K562 (cell line): ENCODE measurements at regions not wholly inside any gene's neighbourhood (a gene's known extent, or its start where the extent isn't known, plus 50 kb on each side); places are given as distances from the start of the nearest gene placed in this dataset.

Source experiments
- ARNT ChIP-seq, 2 experiments: fragments of 450-650 bp; IDR thresholded peaks; 2 replicates each; pipeline ENCODE4 v1.6.1; 2016; ENCODE audit warnings: mild to moderate bottlenecking in 1 of 2
- BRD9 ChIP-seq: fragments of 450-650 bp; IDR thresholded peaks from 2 replicates; pipeline ENCODE4 v1.6.1; 2018; ENCODE audit warnings: low read depth; ENCODE audit not compliant: partially characterized antibody
- CAMTA2 ChIP-seq: fragments of 250-450 bp; sonication (Bioruptor Pico); conservative IDR thresholded peaks from 2 replicates; pipeline ENCODE4 v1.5.1; 2022
- CBX8 ChIP-seq: fragments of 200-600 bp; sonication (generic); IDR thresholded peaks from 2 replicates; pipeline ENCODE4 v1.6.1; 2012; ENCODE audit warnings: borderline replicate concordance, mixed run types, low read depth, mild to moderate bottlenecking, moderate library complexity, mixed read lengths, low read length, control low read depth, inconsistent platforms; ENCODE audit not compliant: poor library complexity, severe bottlenecking; ENCODE audit errors: extremely low read depth
- ELF4 ChIP-seq: fragments of 450-650 bp; formaldehyde crosslinking; IDR thresholded peaks from 2 replicates; pipeline ENCODE4 v1.4.0; 2022; ENCODE audit warnings: missing genetic modification characterization
- HDGF ChIP-seq: fragments of 450-650 bp; IDR thresholded peaks from 2 replicates; pipeline ENCODE4 v1.6.1; 2016
- HOXB6 ChIP-seq: fragments of 250-450 bp; sonication (Bioruptor Pico); IDR thresholded peaks from 2 replicates; pipeline ENCODE4 v1.5.1; 2022; ENCODE audit warnings: mild to moderate bottlenecking, borderline replicate concordance
- MCM7 ChIP-seq, 2 experiments: fragments of 450-650 bp; IDR thresholded peaks; 2 replicates each; pipeline ENCODE4 v1.6.1; 2016 to 2018
- NFE2L1 ChIP-seq: fragments of 450-650 bp; IDR thresholded peaks from 2 replicates; pipeline ENCODE4 v1.6.1; 2016; ENCODE audit warnings: missing genetic modification characterization, low read depth, mild to moderate bottlenecking, missing compliant biosample characterization, moderate library complexity, borderline replicate concordance
- NFRKB ChIP-seq: fragments of 450-650 bp; IDR thresholded peaks from 2 replicates; pipeline ENCODE4 v1.6.1; 2016; ENCODE audit warnings: low read depth
- POLR3G ChIP-seq: IDR thresholded peaks from 2 replicates; pipeline ENCODE4 v1.6.1; 2011; ENCODE audit not compliant: insufficient read length, insufficient replicate concordance; ENCODE audit errors: extremely low read depth
- RBM39 ChIP-seq: fragments of 200-400 bp; formaldehyde crosslinking; optimal IDR thresholded peaks from 2 replicates; pipeline ENCODE3; 2018; ENCODE audit warnings: low read depth, low read length
- SAFB2 ChIP-seq: fragments of 200-400 bp; formaldehyde crosslinking; IDR thresholded peaks from 2 replicates; pipeline ENCODE4 v1.6.1; 2018; ENCODE audit warnings: borderline replicate concordance, low read length, low read depth, moderate library complexity; ENCODE audit not compliant: severe bottlenecking
- SRSF9 ChIP-seq: fragments of 200-400 bp; formaldehyde crosslinking; IDR thresholded peaks from 2 replicates; pipeline ENCODE4 v1.6.1; 2017; ENCODE audit warnings: low read depth, low read length, borderline replicate concordance
- TEAD1 ChIP-seq, 2 experiments: fragments of 450-650 bp in 1 of 2; sonication (generic) in 1 of 2; formaldehyde crosslinking; IDR thresholded peaks; 2 replicates each; pipeline versions ENCODE4 v1.4.0 to v1.8.0; 2020 to 2022; ENCODE audit warnings: mild to moderate bottlenecking in 2 of 2, missing genetic modification reagents in 1 of 2
- TFAM ChIP-seq: fragments of 250-450 bp; sonication (Bioruptor Pico); conservative IDR thresholded peaks from 2 replicates; pipeline ENCODE4 v1.5.0; 2021; ENCODE audit warnings: mild to moderate bottlenecking, moderate library complexity
- TFE3 ChIP-seq: fragments of 450-650 bp; formaldehyde crosslinking; IDR thresholded peaks from 2 replicates; pipeline ENCODE4 v1.4.0; 2020; ENCODE audit warnings: mild to moderate bottlenecking, mixed read lengths
- TSC22D4 ChIP-seq: fragments of 450-650 bp; IDR thresholded peaks from 2 replicates; pipeline ENCODE4 v1.6.1; 2016; ENCODE audit warnings: missing genetic modification characterization, missing biosample characterization, control low read depth
- ZNF197 ChIP-seq: fragments of 200-800 bp; sonication (Bioruptor generic); IDR thresholded peaks from 2 replicates; pipeline ENCODE4 v1.6.1; 2016; ENCODE audit warnings: low read depth, missing genetic modification characterization, missing compliant biosample characterization
- ZNF212 ChIP-seq: fragments of 450-650 bp; formaldehyde crosslinking; IDR thresholded peaks from 2 replicates; pipeline ENCODE4 v1.4.0; 2020; ENCODE audit warnings: mild to moderate bottlenecking
- ZNF232 ChIP-seq: sonication (generic); formaldehyde crosslinking; IDR thresholded peaks from 2 replicates; pipeline ENCODE4 v1.8.0; 2022; ENCODE audit warnings: mild to moderate bottlenecking, missing genetic modification reagents
- ZSCAN32 ChIP-seq: fragments of 450-650 bp; formaldehyde crosslinking; IDR thresholded peaks from 2 replicates; pipeline ENCODE4 v1.4.0; 2020; ENCODE audit warnings: mild to moderate bottlenecking, moderate library complexity
- TF ChIP-seq, protein P1 (sequence below), 2 experiments: fragments of 450-650 bp in 1 of 2; sonication (generic) in 1 of 2; formaldehyde crosslinking in 1 of 2; IDR thresholded peaks in 1 of 2; conservative IDR thresholded peaks in 1 of 2; 2 replicates each; pipeline versions ENCODE4 v1.6.1 to v1.8.1; 2016 to 2023; ENCODE audit warnings: mild to moderate bottlenecking in 2 of 2, moderate library complexity in 2 of 2, inconsistent platforms in 1 of 2, missing genetic modification reagents in 1 of 2
- TF ChIP-seq, protein P2 (sequence below), 3 experiments: IDR thresholded peaks in 2 of 3; conservative IDR thresholded peaks in 1 of 3; 2 replicates each; pipeline ENCODE4 v1.5.1; 2011 to 2012; ENCODE audit warnings: low read length in 3 of 3, mild to moderate bottlenecking in 3 of 3, control low read depth in 2 of 3, improper control_type of control experiment in 1 of 3, inconsistent platforms in 1 of 3, low read depth in 1 of 3, mixed read lengths in 1 of 3, moderate library complexity in 1 of 3; ENCODE audit not compliant: insufficient read depth in 2 of 3

- TF ChIP-seq, protein P1, sequence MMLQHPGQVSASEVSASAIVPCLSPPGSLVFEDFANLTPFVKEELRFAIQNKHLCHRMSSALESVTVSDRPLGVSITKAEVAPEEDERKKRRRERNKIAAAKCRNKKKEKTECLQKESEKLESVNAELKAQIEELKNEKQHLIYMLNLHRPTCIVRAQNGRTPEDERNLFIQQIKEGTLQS (IDR thresholded peaks at IDR 0.05), result peak; percentile 89
- TF ChIP-seq, protein P1 (CRISPR knock-in tag; conservative IDR thresholded peaks at IDR 0.05), result 0 out of 2 replicates have a peak, but pooled peaks have one; percentile 58
- TF ChIP-seq HDGF (no peak), TEAD1 (CRISPR knock-in tag; IDR thresholded peaks at IDR 0.05) (no peak), NFRKB (peak; percentile 60; the same call in 1 of the 2 replicates), POLR3G (no peak), ZNF212 (no peak), RBM39 (no peak), ZSCAN32 (CRISPR knock-in tag) (no peak), BRD9 (no peak), ZNF197 (CRISPR knock-in tag) (no peak), MCM7 (IDR thresholded peaks at IDR 0.05) (no peak), SAFB2 (no peak), ELF4 (CRISPR knock-in tag) (no peak), NFE2L1 (peak; percentile 70), ARNT (IDR thresholded peaks at IDR 0.05) (peak; percentile 12 to 70; a peak in 1 of 4 replicates), CBX8 (no peak), TFE3 (no peak), ZNF232 (CRISPR knock-in tag) (no peak), HOXB6 (CRISPR knock-in tag) (no peak), TSC22D4 (tag) (no peak), SRSF9 (no peak), CAMTA2 (no peak), TFAM (no peak)
- TF ChIP-seq, protein P2, sequence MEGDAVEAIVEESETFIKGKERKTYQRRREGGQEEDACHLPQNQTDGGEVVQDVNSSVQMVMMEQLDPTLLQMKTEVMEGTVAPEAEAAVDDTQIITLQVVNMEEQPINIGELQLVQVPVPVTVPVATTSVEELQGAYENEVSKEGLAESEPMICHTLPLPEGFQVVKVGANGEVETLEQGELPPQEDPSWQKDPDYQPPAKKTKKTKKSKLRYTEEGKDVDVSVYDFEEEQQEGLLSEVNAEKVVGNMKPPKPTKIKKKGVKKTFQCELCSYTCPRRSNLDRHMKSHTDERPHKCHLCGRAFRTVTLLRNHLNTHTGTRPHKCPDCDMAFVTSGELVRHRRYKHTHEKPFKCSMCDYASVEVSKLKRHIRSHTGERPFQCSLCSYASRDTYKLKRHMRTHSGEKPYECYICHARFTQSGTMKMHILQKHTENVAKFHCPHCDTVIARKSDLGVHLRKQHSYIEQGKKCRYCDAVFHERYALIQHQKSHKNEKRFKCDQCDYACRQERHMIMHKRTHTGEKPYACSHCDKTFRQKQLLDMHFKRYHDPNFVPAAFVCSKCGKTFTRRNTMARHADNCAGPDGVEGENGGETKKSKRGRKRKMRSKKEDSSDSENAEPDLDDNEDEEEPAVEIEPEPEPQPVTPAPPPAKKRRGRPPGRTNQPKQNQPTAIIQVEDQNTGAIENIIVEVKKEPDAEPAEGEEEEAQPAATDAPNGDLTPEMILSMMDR (IDR thresholded peaks at IDR 0.05 in 2 of 3, conservative IDR thresholded peaks at IDR 0.05 in 1 of 3; ENCODE audit: insufficient read depth in 2 of 3, low read depth in 1 of 3, low read length in 3 of 3), result peak; percentile 84 to 96 (median 95)
Measured at GRCh38 chr17:68759343-68760140, 158.4 kb upstream of the FAM20A start (continued).
